T-cell (primary cell): ENCODE measurements at regions not wholly inside any gene's neighbourhood (a gene's known extent, or its start where the extent isn't known, plus 50 kb on each side); places are given as distances from the start of the nearest gene placed in this dataset.

ENCODE experiments used
- ATAC-seq, 4 experiments: fragments of 200-7000 bp in 3 of 4; fragments of 150-1000 bp in 1 of 4; cut with Tn5 transposase; replicated peaks in 1 of 4; 1 replicate in 3 of 4; 2 replicates in 1 of 4; pipeline ENCODE4 v1.10.0; 2021; ENCODE audit warnings: moderate library complexity in 3 of 4, mild to moderate bottlenecking in 2 of 4, moderate number of reproducible peaks in 1 of 4
- CTCF ChIA-PET, 2 donors: fragments of 300-600 bp; sonication (Branson Sonifier 250); formaldehyde crosslinking; loops; one replicate each; lab custom pipeline; 2022; ENCODE audit warnings: antibody characterized with exemption in 2 of 2; lab: Charles Lee
- POLR2A ChIA-PET, 2 donors: fragments of 300-600 bp; sonication (Branson Sonifier 250); formaldehyde crosslinking; loops; one replicate each; lab custom pipeline; 2022; ENCODE audit warnings: antibody characterized with exemption in 2 of 2; lab: Charles Lee
- DNase-seq, 35 experiments: peaks; one replicate each; pipeline versions ENCODE4 v3.0.0 to v3.0.0-alpha.2; 2013 to 2023
- H3K27ac ChIP-seq: one replicate; pipeline ENCODE4 v1.5.1; 2013; ENCODE audit warnings: low read length
- H3K27me3 ChIP-seq, 2 experiments: replicated peaks in 1 of 2; 1 replicate in 1 of 2; 2 replicates in 1 of 2; pipeline versions ENCODE4 v1.6.1 to v1.7.0; 2013; ENCODE audit warnings: low read length in 1 of 2, mixed read lengths in 1 of 2; ENCODE audit not compliant: control insufficient read depth in 2 of 2, insufficient read depth in 2 of 2; ENCODE audit errors: extremely low read depth in 1 of 2
- H3K36me3 ChIP-seq, 2 donors: 1 replicate in 1 of 2; 2 replicates in 1 of 2; pipeline versions ENCODE4 v1.6.1 to v1.7.0; 2013; ENCODE audit warnings: low read length in 1 of 2; ENCODE audit not compliant: control insufficient read depth in 2 of 2, insufficient read depth in 1 of 2; ENCODE audit errors: extremely low read depth in 1 of 2
- H3K4me1 ChIP-seq, 2 experiments: 1 replicate in 1 of 2; 2 replicates in 1 of 2; pipeline versions ENCODE4 v1.6.1 to v1.7.0; 2013; ENCODE audit warnings: low read length in 2 of 2, mixed read lengths in 1 of 2; ENCODE audit not compliant: insufficient read depth in 2 of 2, control insufficient read depth in 1 of 2; ENCODE audit errors: extremely low read depth in 1 of 2
- H3K4me3 ChIP-seq, 2 donors: 1 replicate in 1 of 2; 2 replicates in 1 of 2; pipeline versions ENCODE4 v1.5.1 to v1.7.0; 2013; ENCODE audit warnings: mild to moderate bottlenecking in 2 of 2, low read length in 1 of 2, moderate library complexity in 1 of 2; ENCODE audit not compliant: control insufficient read depth in 1 of 2; ENCODE audit errors: extremely low read depth in 1 of 2
- H3K9me3 ChIP-seq: 2 replicates; pipeline ENCODE4 v1.7.0; 2013
- H3K27ac Mint-ChIP-seq, 2 donors: one replicate each; pipeline ENCODE4 v1.8.0; 2020 to 2021; ENCODE audit warnings: mild to moderate bottlenecking in 2 of 2, mixed read lengths in 2 of 2
- H3K27me3 Mint-ChIP-seq, 2 donors: one replicate each; pipeline ENCODE4 v1.8.0; 2021 to 2022; ENCODE audit warnings: mixed read lengths in 2 of 2
- H3K36me3 Mint-ChIP-seq: one replicate; pipeline ENCODE4 v1.8.0; 2021; ENCODE audit warnings: mixed read lengths
- H3K4me1 Mint-ChIP-seq, 3 donors: one replicate each; pipeline ENCODE4 v1.8.0; 2020 to 2022; ENCODE audit warnings: mixed read lengths in 3 of 3, mild to moderate bottlenecking in 1 of 3
- H3K4me3 Mint-ChIP-seq, 3 donors: one replicate each; pipeline ENCODE4 v1.8.0; 2020 to 2022; ENCODE audit warnings: mild to moderate bottlenecking in 3 of 3, mixed read lengths in 3 of 3, moderate library complexity in 3 of 3
- H3K9me3 Mint-ChIP-seq, 3 donors: one replicate each; pipeline ENCODE4 v1.8.0; 2020 to 2022; ENCODE audit warnings: mixed read lengths in 3 of 3
- WGBS: methylation state at CpG from one replicate; pipeline ENCODE4 v1.1.5; 2013; ENCODE audit warnings: missing lambda C conversion rate; ENCODE audit not compliant: insufficient coverage; 5-methylcytosine and 5-hydroxymethylcytosine counted together

GRCh38 chr10:59577984-59578383 is 131.7 kb downstream of the SLC16A9 start:
- no CpG with 5 or more reads among the region's 2 CpGs for WGBS
- H3K36me3 ChIP-seq: no peaks in the 10 kb centered on the region
- no peak overlapping the region for H3K4me3 Mint-ChIP-seq
- H3K9me3 Mint-ChIP-seq: no peaks in the 10 kb centered on the region
- DNase-seq (no peak), ATAC-seq (no peak)
- no peaks in the 10 kb centered on the region for H3K9me3 ChIP-seq
- H3K27me3 ChIP-seq: no peaks in the 10 kb centered on the region
- H3K27ac Mint-ChIP-seq: no peak overlapping the region
- no peaks in the 10 kb centered on the region for H3K4me1 ChIP-seq
- H3K27me3 Mint-ChIP-seq: peaks cover 0 to 4% of the 10 kb centered on the region in 2 donors
- ChIA-PET CTCF (no interaction called here), POLR2A (no interaction called here)
- H3K36me3 Mint-ChIP-seq: no peaks in the 10 kb centered on the region
- H3K4me1 Mint-ChIP-seq: no peaks in the 10 kb centered on the region
- no peak overlapping the region for H3K27ac ChIP-seq
- H3K4me3 ChIP-seq: no peak overlapping the region

- H3K27ac ChIP-seq: no peak overlapping the region
- no peaks in the 10 kb centered on the region for H3K4me1 ChIP-seq
- H3K9me3 Mint-ChIP-seq: no peaks in the 10 kb centered on the region
- no peak for DNase-seq
- no peak overlapping the region for H3K27ac Mint-ChIP-seq
- no peaks in the 10 kb centered on the region for H3K36me3 Mint-ChIP-seq
- H3K27me3 ChIP-seq: peaks cover 0 to 3% of the 10 kb centered on the region in 2 experiments
- peaks cover 4 to 13% of the 10 kb centered on the region in 2 donors for H3K27me3 Mint-ChIP-seq
- ChIA-PET CTCF (interaction anchor here in 1 of 2 donors (0.6 kb wide), 1 partner anchor 416 kb away, joined by 5 read pairs; no protein-coding TSS in a partner anchor), POLR2A (no interaction called here)
- no peaks in the 10 kb centered on the region for H3K4me1 Mint-ChIP-seq
- H3K4me3 Mint-ChIP-seq: no peak overlapping the region
- H3K9me3 ChIP-seq: no peaks in the 10 kb centered on the region
- peak in 1 of 4 experiments; percentile 27 for ATAC-seq
- no peaks in the 10 kb centered on the region for H3K36me3 ChIP-seq
- no peak overlapping the region for H3K4me3 ChIP-seq
Measured at GRCh38 chr10:59575269-59575668, 134.4 kb downstream of the SLC16A9 start.

- ChIA-PET CTCF (no interaction called here), POLR2A (no interaction called here)
- Mint-ChIP-seq H3K4me3 (no peak overlapping the region), H3K9me3 (peaks cover 0 to 6% (median 3%) of the 10 kb centered on the region in 3 donors), H3K27me3 (peaks cover 0 to 8% of the 10 kb centered on the region in 2 donors), H3K27ac (no peak overlapping the region), H3K36me3 (no peaks in the 10 kb centered on the region), H3K4me1 (no peaks in the 10 kb centered on the region)
- no peaks in the 10 kb centered on the region for H3K9me3 ChIP-seq
- no peak overlapping the region for H3K27ac ChIP-seq
- no peak overlapping the region for H3K4me3 ChIP-seq
- H3K27me3 ChIP-seq: no peaks in the 10 kb centered on the region
- no CpG with 5 or more reads among the region's 1 CpG for WGBS
- DNase-seq: no peak
- ATAC-seq: no peak
- H3K36me3 ChIP-seq: no peaks in the 10 kb centered on the region
- H3K4me1 ChIP-seq: no peaks in the 10 kb centered on the region
Measured at GRCh38 chr10:59563531-59563930, 146.1 kb downstream of the SLC16A9 start.

GRCh38 chr10:59562126-59562525 is 147.5 kb downstream of the SLC16A9 start:
- no peak for ATAC-seq
- CTCF ChIA-PET: no interaction called here
- POLR2A ChIA-PET: interaction anchor here in 1 of 2 donors (0.6 kb wide), 1 partner anchor 1394 kb away, joined by 5 read pairs; no protein-coding TSS in a partner anchor

GRCh38 chr10:59561477-59562121 is 148.1 kb downstream of the SLC16A9 start:
- CTCF ChIA-PET: no interaction called here
- DNase-seq (no peak), ATAC-seq (no peak)
- no CpG with 5 or more reads among the region's 3 CpGs for WGBS
- Histone ChIP-seq H3K4me3 (no peak overlapping the region), H3K27me3 (no peaks in the 10 kb centered on the region), H3K9me3 (no peaks in the 10 kb centered on the region), H3K27ac (no peak overlapping the region), H3K4me1 (no peaks in the 10 kb centered on the region), H3K36me3 (no peaks in the 10 kb centered on the region)
- no peak overlapping the region for H3K4me3 Mint-ChIP-seq
- POLR2A ChIA-PET: interaction anchor here in 1 of 2 donors (0.6 kb wide), 1 partner anchor 1395 kb away, joined by 5 read pairs; no protein-coding TSS in a partner anchor
- peaks cover 0 to 3% (median 0%) of the 10 kb centered on the region in 3 donors for H3K9me3 Mint-ChIP-seq
- H3K4me1 Mint-ChIP-seq: no peaks in the 10 kb centered on the region
- H3K27me3 Mint-ChIP-seq: peaks cover 0 to 8% of the 10 kb centered on the region in 2 donors
- H3K27ac Mint-ChIP-seq: no peak overlapping the region
- H3K36me3 Mint-ChIP-seq: no peaks in the 10 kb centered on the region

More at GRCh38 chr10:59562126-59562525, 147.5 kb downstream of the SLC16A9 start:
- Histone ChIP-seq H3K27ac (no peak overlapping the region), H3K4me1 (no peaks in the 10 kb centered on the region), H3K9me3 (no peaks in the 10 kb centered on the region), H3K36me3 (no peaks in the 10 kb centered on the region), H3K4me3 (no peak overlapping the region), H3K27me3 (no peaks in the 10 kb centered on the region)
- no peaks in the 10 kb centered on the region for H3K36me3 Mint-ChIP-seq
- H3K4me3 Mint-ChIP-seq: no peak overlapping the region
- H3K27me3 Mint-ChIP-seq: peaks cover 0 to 8% of the 10 kb centered on the region in 2 donors
- H3K4me1 Mint-ChIP-seq: no peaks in the 10 kb centered on the region
- no peak overlapping the region for H3K27ac Mint-ChIP-seq
- H3K9me3 Mint-ChIP-seq: peaks cover 0 to 3% (median 0%) of the 10 kb centered on the region in 3 donors
- no CpG with 5 or more reads among the region's 3 CpGs for WGBS
- DNase-seq: no peak

- H3K27me3 Mint-ChIP-seq: peaks cover 0 to 8% of the 10 kb centered on the region in 2 donors
- H3K27ac Mint-ChIP-seq: no peak overlapping the region
- H3K36me3 ChIP-seq: no peaks in the 10 kb centered on the region
- H3K27me3 ChIP-seq: no peaks in the 10 kb centered on the region
- DNase-seq (no peak), ATAC-seq (no peak)
- no peak overlapping the region for H3K4me3 Mint-ChIP-seq
- WGBS: no CpG with 5 or more reads among the region's 2 CpGs
- H3K4me1 Mint-ChIP-seq: no peaks in the 10 kb centered on the region
- no peak overlapping the region for H3K27ac ChIP-seq
- no peaks in the 10 kb centered on the region for H3K36me3 Mint-ChIP-seq
- ChIA-PET POLR2A (no interaction called here), CTCF (no interaction called here)
- H3K4me3 ChIP-seq: no peak overlapping the region
- no peaks in the 10 kb centered on the region for H3K9me3 ChIP-seq
- peaks cover 0 to 3% (median 0%) of the 10 kb centered on the region in 3 donors for H3K9me3 Mint-ChIP-seq
- H3K4me1 ChIP-seq: no peaks in the 10 kb centered on the region
Measured at GRCh38 chr10:59560990-59561389, 148.7 kb downstream of the SLC16A9 start.
